ENCODE measurements at regions not wholly inside any gene's neighbourhood (a gene's known extent, or its start where the extent isn't known, plus 50 kb on each side); places are given as distances from the start of the nearest gene placed in this dataset.

DNA sequence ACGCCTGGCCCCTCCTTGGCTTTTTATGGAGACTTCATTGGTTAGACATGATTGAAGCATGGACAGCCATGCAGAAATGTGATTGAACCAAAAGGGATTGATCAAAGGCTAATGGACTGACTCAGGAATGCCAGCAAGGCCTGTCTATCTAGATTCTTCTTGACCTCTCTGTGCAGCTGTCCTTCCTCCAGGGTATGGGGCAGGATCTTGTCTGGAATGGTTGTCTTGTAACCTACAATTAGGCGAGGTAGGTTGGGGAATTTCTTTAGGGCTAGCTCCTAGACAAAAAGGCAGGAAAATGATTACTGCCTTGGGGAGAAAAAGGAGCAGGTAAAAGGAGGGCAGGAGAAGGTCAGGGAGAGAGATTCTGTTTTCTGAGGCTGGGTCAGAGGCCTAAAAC lies 59.6 kb upstream of the INCENP start:
- TF ChIP-seq, protein P1, sequence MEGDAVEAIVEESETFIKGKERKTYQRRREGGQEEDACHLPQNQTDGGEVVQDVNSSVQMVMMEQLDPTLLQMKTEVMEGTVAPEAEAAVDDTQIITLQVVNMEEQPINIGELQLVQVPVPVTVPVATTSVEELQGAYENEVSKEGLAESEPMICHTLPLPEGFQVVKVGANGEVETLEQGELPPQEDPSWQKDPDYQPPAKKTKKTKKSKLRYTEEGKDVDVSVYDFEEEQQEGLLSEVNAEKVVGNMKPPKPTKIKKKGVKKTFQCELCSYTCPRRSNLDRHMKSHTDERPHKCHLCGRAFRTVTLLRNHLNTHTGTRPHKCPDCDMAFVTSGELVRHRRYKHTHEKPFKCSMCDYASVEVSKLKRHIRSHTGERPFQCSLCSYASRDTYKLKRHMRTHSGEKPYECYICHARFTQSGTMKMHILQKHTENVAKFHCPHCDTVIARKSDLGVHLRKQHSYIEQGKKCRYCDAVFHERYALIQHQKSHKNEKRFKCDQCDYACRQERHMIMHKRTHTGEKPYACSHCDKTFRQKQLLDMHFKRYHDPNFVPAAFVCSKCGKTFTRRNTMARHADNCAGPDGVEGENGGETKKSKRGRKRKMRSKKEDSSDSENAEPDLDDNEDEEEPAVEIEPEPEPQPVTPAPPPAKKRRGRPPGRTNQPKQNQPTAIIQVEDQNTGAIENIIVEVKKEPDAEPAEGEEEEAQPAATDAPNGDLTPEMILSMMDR (IDR thresholded peaks at IDR 0.05; ENCODE audit: insufficient read depth, low read depth, low read length, missing control alignments), result no peak
- no peak for DNase-seq (ENCODE audit: low read depth)
- H3K4me3 ChIP-seq (ENCODE audit: low read depth, low read length), result no peak overlapping the region

DNA sequence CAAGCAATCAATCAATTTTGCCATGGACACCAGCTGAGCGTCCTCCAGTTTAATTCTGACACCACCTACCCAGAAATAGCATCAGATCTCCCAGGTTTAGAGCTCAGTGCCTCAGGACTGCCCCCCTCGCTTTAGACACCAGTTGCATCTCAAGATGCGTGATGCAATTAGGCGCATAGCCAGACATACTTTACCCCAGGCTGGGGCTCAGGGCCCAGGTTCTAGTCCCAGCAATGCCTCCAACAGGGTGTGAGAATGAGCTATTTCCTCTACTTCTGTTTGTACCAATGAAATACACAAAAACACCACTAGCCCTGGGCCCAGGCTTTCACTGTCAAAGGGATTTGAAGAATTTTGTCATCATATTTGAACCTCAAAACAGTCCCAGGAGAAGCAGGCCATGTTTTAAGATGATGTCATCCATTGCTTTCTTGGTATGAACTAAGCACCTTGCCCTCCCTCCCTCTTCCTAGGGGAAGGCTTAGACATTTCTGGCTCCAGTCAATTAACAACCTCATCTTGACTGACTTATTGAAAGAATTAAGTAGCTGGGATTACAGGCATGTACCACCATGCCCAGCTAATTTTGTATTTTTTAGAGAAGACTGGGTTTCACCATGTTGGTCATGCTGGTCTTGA lies 61.5 kb upstream of the INCENP start:
- H3K4me3 ChIP-seq (ENCODE audit: low read depth, low read length), result no peak overlapping the region
- DNase-seq (ENCODE audit: low read depth), result no peak
- TF ChIP-seq, protein P1 (IDR thresholded peaks at IDR 0.05; ENCODE audit: insufficient read depth, low read depth, low read length, missing control alignments), result no peak

DNA sequence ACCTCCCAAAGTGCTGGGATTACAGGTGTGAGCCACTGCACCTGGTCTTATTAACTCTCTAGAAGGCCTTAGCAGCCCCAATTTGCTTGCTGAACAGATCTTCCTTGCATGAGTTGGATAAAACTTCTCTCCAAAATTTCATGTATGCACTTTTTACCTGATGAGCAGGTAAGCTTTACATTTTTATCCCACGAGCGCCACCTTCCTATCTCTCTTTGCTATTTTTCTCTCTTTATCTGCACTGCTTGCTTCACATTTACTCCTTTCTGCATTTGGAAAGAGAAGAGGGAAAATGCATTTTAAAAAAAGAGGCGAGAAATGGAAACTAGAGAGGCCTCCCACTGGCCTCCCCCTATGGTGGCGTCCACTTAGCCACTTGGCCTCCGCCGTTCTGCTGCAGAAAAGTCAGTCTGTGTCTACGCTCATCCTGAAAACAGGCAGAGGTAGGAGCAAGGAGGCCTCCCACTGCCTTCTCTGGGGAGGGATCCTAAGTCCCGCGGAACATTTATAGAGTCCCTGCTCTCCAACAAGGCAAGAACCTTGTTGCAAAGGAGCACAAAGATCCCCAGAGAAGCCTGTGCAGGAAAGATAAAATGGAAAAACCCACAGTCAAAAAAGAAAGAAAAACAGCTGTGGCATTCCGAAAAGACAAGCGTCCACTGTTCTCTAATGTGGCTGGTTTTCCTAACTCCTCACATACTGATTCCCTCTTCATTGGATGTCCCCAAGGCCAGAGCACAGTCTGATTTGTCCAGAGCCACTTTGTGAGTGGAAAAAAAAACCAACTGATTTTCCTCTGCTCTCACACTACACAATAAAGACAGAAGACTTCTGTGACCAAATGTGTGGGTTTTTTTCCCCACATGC lies 62.2 kb upstream of the INCENP start:
- H3K4me3 ChIP-seq (ENCODE audit: low read depth, low read length), result no peak overlapping the region
- TF ChIP-seq, protein P1 (IDR thresholded peaks at IDR 0.05; ENCODE audit: insufficient read depth, low read depth, low read length, missing control alignments), result no peak
- DNase-seq (ENCODE audit: low read depth), result peak; percentile 6

DNA sequence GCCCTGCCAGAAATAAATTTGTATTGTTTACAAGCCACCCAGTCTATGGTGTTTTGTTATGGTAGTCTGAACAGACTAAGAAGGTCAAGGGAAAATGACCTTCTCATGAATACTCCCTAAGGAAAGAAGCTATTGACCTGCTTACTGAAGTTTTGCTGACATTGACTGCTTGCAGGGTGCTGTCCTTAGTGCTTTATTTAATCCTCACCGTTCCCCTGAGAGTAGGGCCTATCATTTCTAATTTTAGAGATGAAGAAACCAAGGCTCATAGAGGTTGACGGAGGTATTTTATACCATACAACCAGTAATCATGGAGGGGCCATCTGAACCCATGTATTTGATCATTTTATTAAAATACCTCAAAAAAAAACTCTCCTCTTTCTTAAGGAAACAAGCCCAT lies 66.7 kb upstream of the INCENP start:
- no peak for DNase-seq (ENCODE audit: low read depth)

DNA sequence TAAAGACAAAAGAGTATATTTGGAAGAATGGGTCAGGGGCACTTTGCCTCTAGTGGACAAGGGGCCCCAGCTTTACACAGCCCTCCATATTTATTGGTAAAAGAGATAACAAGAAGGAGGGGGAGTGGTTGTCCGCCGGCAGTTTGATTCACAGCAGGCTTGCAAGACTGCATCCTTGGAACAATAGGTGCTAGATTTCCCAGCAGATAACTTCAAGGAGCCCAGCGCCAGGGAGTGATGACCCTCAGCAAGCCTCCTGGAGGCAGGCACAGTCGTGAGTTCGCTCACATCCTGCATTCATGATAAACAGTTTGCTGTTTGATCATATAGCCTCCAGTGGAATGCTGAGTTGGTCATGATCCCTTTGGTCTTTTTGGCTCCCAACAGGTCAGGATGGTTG lies 67.8 kb upstream of the INCENP start:
- TF ChIP-seq, protein P1 (IDR thresholded peaks at IDR 0.05; ENCODE audit: insufficient read depth, low read depth, low read length, missing control alignments), result no peak
- DNase-seq (ENCODE audit: low read depth), result no peak

More for the DNA sequence above, 66.7 kb upstream of the INCENP start:
- TF ChIP-seq, protein P1 (IDR thresholded peaks at IDR 0.05; ENCODE audit: insufficient read depth, low read depth, low read length, missing control alignments), result no peak
- H3K4me3 ChIP-seq (ENCODE audit: low read depth, low read length), result no peak overlapping the region

DNA sequence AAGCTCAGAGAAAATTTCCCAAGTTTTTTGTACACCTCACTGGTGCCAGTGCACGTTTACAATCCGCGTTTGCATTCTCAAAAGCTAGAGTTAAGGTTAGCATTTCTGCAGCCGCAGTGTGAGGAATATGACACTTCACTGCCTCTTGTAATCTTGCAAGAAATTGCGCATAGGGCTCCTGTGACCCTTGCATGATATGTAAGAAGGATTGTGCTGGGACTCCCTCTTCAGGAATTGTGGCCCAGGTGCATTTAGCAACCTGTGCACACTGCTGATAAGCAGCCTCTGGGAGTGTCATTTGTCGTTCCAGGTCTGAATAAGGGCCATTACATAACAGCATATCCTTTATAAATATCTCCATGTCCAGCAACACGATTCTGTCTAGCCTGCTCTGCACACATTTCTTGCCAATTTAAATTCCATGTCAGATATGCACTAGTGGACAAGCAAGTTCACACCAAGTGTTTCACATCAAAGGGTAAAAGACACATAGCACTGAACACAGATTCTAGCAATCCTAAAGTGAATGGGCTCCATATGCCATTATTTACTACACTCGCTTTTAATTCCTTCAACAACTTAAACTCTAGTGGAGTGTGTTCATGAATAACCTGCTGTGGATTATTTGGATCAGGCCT lies 69.2 kb upstream of the INCENP start:
- H3K4me3 ChIP-seq (ENCODE audit: low read depth, low read length), result no peak overlapping the region
- TF ChIP-seq, protein P1 (IDR thresholded peaks at IDR 0.05; ENCODE audit: insufficient read depth, low read depth, low read length, missing control alignments), result peak; percentile 53
- DNase-seq (ENCODE audit: low read depth), result peak; percentile 70

More for the DNA sequence above, 67.8 kb upstream of the INCENP start:
- no peak overlapping the region for H3K4me3 ChIP-seq (ENCODE audit: low read depth, low read length)

Measured in GM12865 (cell line).